ENCODE measurements at regions not wholly inside any gene's neighbourhood (a gene's known extent, or its start where the extent isn't known, plus 50 kb on each side); places are given as distances from the start of the nearest gene placed in this dataset.

- Histone ChIP-seq H3K27me3 (ENCODE audit: insufficient read depth, low read length) (no peaks in the 10 kb centered on the region), H3K9me2 (ENCODE audit: insufficient read depth) (no peaks in the 10 kb centered on the region), H3K9me3 (ENCODE audit: control insufficient read depth in 1 of 2, insufficient read depth in 1 of 2, low read depth in 1 of 2, low read length in 2 of 2) (no peaks in the 10 kb centered on the region), H3K27ac (ENCODE audit: low read depth, low read length) (no peak overlapping the region), H3K79me2 (ENCODE audit: insufficient read depth, low read length) (no peaks in the 10 kb centered on the region), H4K20me1 (ENCODE audit: insufficient read depth) (no peaks in the 10 kb centered on the region), H3K4me1 (ENCODE audit: control insufficient read depth in 1 of 2, insufficient read depth in 2 of 2, low read length in 2 of 2) (no peaks in the 10 kb centered on the region), H3K4me3 (replicated peaks in 1 of 2; ENCODE audit: low read depth in 1 of 2, low read length in 2 of 2) (no peak overlapping the region), H3K36me3 (ENCODE audit: control insufficient read depth in 1 of 2, insufficient read depth in 2 of 2, low read length in 2 of 2) (no peaks in the 10 kb centered on the region), H2AFZ (ENCODE audit: low read depth, low read length, poor library complexity, severe bottlenecking) (no peak overlapping the region), H3K4me2 (ENCODE audit: low read length) (no peak overlapping the region), H3K9ac (ENCODE audit: low read length) (no peak overlapping the region)
- ATAC-seq, result no peak
- BruUV-seq (replicated peaks), result no TSS peak
- intact Hi-C loops (cut with micrococcal nuclease), result no loop called here
- CTCF ChIA-PET, result interaction anchor here (1.1 kb wide), 1 partner anchor 9 kb away, joined by 3 read pairs; no protein-coding TSS in a partner anchor
- POLR2A ChIA-PET, result no interaction called here
- RAD21 ChIA-PET (ENCODE audit: low non-redundant PET in 1 of 2, low total read pairs in 2 of 2, uncharacterized antibody in 2 of 2, unreplicated experiment in 2 of 2), result no interaction called here
- TF ChIP-seq POLR2A (IDR thresholded peaks at IDR 0.05; ENCODE audit: borderline replicate concordance, extremely low read depth, insufficient read depth, insufficient read length) (no peak), FOSL1 (IDR thresholded peaks at IDR 0.05; ENCODE audit: low read depth) (no peak), MAX (IDR thresholded peaks at IDR 0.05) (no peak), SIN3A (IDR thresholded peaks at IDR 0.05; ENCODE audit: low read depth) (no peak), POLR2AphosphoS5 (IDR thresholded peaks at IDR 0.05; ENCODE audit: low read depth, low read length) (no peak), JUND (IDR thresholded peaks at IDR 0.05) (no peak), SP1 (IDR thresholded peaks at IDR 0.05; ENCODE audit: low read depth) (no peak), ZNF274 (IDR thresholded peaks at IDR 0.05; ENCODE audit: low read depth, low read length) (no peak), EZH2phosphoT487 (IDR thresholded peaks at IDR 0.05; ENCODE audit: borderline replicate concordance) (no peak), RAD21 (IDR thresholded peaks at IDR 0.05; ENCODE audit: low read depth) (no peak), EGR1 (IDR thresholded peaks at IDR 0.05; ENCODE audit: low read depth) (no peak), EZH2 (IDR thresholded peaks at IDR 0.05) (no peak)
- DNase-seq (ENCODE audit: low read depth, low spot score), result no peak
Observed at GRCh38 chr11:129686269-129686668, 129.4 kb upstream of the TMEM45B start.

- Histone ChIP-seq H2AFZ (ENCODE audit: low read depth, low read length, poor library complexity, severe bottlenecking) (no peak overlapping the region), H4K20me1 (ENCODE audit: insufficient read depth) (no peaks in the 10 kb centered on the region), H3K79me2 (ENCODE audit: insufficient read depth, low read length) (no peaks in the 10 kb centered on the region), H3K27me3 (ENCODE audit: insufficient read depth, low read length) (no peaks in the 10 kb centered on the region), H3K9me3 (ENCODE audit: control insufficient read depth in 1 of 2, insufficient read depth in 1 of 2, low read depth in 1 of 2, low read length in 2 of 2) (no peaks in the 10 kb centered on the region), H3K9ac (ENCODE audit: low read length) (no peak overlapping the region), H3K36me3 (ENCODE audit: control insufficient read depth in 1 of 2, insufficient read depth in 2 of 2, low read length in 2 of 2) (no peaks in the 10 kb centered on the region), H3K4me3 (replicated peaks in 1 of 2; ENCODE audit: low read depth in 1 of 2, low read length in 2 of 2) (no peak overlapping the region), H3K4me1 (ENCODE audit: control insufficient read depth in 1 of 2, insufficient read depth in 2 of 2, low read length in 2 of 2) (no peaks in the 10 kb centered on the region), H3K9me2 (ENCODE audit: insufficient read depth) (no peaks in the 10 kb centered on the region), H3K27ac (ENCODE audit: low read depth, low read length) (no peak overlapping the region), H3K4me2 (ENCODE audit: low read length) (no peak overlapping the region)
- DNase-seq (ENCODE audit: low read depth, low spot score) (no peak), ATAC-seq (no peak)
- BruUV-seq (replicated peaks), result no TSS peak
- ChIA-PET POLR2A (no interaction called here), CTCF (no interaction called here), RAD21 (ENCODE audit: low non-redundant PET in 1 of 2, low total read pairs in 2 of 2, uncharacterized antibody in 2 of 2, unreplicated experiment in 2 of 2) (no interaction called here)
- intact Hi-C loops (cut with micrococcal nuclease), result no loop called here
- TF ChIP-seq ZFX (IDR thresholded peaks at IDR 0.05) (no peak), POLR2AphosphoS5 (IDR thresholded peaks at IDR 0.05; ENCODE audit: low read depth, low read length) (no peak), TCF7L2 (IDR thresholded peaks at IDR 0.05; ENCODE audit: borderline replicate concordance, extremely low read depth, insufficient read depth, insufficient read length) (no peak), ZNF274 (IDR thresholded peaks at IDR 0.05; ENCODE audit: low read depth, low read length) (no peak), FOSL1 (IDR thresholded peaks at IDR 0.05; ENCODE audit: low read depth) (no peak), ATF3 (IDR thresholded peaks at IDR 0.05) (no peak), ELF1 (IDR thresholded peaks at IDR 0.05; ENCODE audit: borderline replicate concordance, low read depth) (no peak), EZH2 (IDR thresholded peaks at IDR 0.05) (no peak), EZH2phosphoT487 (IDR thresholded peaks at IDR 0.05; ENCODE audit: borderline replicate concordance) (no peak), SRF (IDR thresholded peaks at IDR 0.05; ENCODE audit: low read depth) (no peak), CTCF (IDR thresholded peaks at IDR 0.05 in 2 of 3, conservative IDR thresholded peaks at IDR 0.05 in 1 of 3; ENCODE audit: borderline replicate concordance in 1 of 3, insufficient read depth in 1 of 3, low read depth in 2 of 3, low read length in 2 of 3) (no peak), CBX3 (IDR thresholded peaks at IDR 0.05; ENCODE audit: low read depth) (no peak), JUND (IDR thresholded peaks at IDR 0.05) (no peak), YY1 (IDR thresholded peaks at IDR 0.05; ENCODE audit: extremely low read depth, insufficient replicate concordance, low read depth, low read length) (no peak), SP1 (IDR thresholded peaks at IDR 0.05; ENCODE audit: low read depth) (no peak)
Observed at GRCh38 chr11:129691142-129691541, 124.5 kb upstream of the TMEM45B start.

All from HCT116 (cell line).